ENCODE measurements at regions not wholly inside any gene's neighbourhood (a gene's known extent, or its start where the extent isn't known, plus 50 kb on each side); places are given as distances from the start of the nearest gene placed in this dataset.

DNA sequence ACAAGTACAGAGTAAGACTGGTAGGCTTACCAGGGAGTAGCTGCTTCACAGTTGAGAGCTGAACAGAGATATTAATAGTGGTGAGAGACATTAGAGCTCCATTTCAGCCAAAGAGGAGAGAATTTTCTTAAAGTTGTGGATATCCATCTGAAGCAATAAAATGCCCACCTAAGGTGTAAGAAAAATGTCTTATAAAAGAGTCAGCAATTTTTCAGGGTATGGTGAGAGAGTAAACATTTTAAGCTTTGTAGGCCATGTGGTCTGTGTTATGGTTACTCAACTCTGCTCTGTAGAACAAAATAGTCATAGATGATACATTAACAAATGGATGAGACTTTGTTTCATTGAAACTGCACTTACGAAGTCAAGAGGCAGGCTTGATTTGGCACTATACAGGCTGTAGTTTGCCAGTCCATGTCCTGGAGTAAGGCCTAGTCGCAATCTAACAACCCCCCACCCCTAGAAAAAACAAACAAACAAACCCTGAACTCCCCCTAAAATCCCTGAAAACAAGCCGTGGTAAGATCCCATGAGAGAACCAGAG, 945.4 kb upstream of the SEMA6A start:
- H3K9ac ChIP-seq (ENCODE audit: control insufficient read depth, insufficient read depth, low read length) = no peak overlapping the region
- no TSS peak for BruUV-seq (replicated peaks)
- H3K4me2 ChIP-seq (ENCODE audit: control insufficient read depth, insufficient read depth) = no peak overlapping the region
- TF ChIP-seq, protein P1, sequence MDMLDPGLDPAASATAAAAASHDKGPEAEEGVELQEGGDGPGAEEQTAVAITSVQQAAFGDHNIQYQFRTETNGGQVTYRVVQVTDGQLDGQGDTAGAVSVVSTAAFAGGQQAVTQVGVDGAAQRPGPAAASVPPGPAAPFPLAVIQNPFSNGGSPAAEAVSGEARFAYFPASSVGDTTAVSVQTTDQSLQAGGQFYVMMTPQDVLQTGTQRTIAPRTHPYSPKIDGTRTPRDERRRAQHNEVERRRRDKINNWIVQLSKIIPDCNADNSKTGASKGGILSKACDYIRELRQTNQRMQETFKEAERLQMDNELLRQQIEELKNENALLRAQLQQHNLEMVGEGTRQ (IDR thresholded peaks at IDR 0.05; ENCODE audit: borderline replicate concordance, low read depth, low read length) = no peak
- TF ChIP-seq WRNIP1 (IDR thresholded peaks at IDR 0.05; ENCODE audit: borderline replicate concordance, low read depth, low read length) = no peak
- H2AFZ ChIP-seq (ENCODE audit: control insufficient read depth, low read depth, low read length) = no peak overlapping the region
- 40% methylated on average over 3 of the region's 3 CpGs for WGBS (ENCODE audit: insufficient coverage, insufficient replicate concordance, low lambda C conversion rate, missing lambda C conversion rate)
- DNase-seq (ENCODE audit: low read depth, low spot score) (no peak), FAIRE-seq (no peak), ATAC-seq (no peak)
- ChIA-PET SMC1A (ENCODE audit: uncharacterized antibody, unreplicated experiment) (no interaction called here), CTCF (interaction anchor here (0.7 kb wide), 1 partner anchor 16 kb away, joined by 3 read pairs; no protein-coding TSS in a partner anchor), RAD21 (ENCODE audit: unreplicated experiment) (no interaction called here), POLR2A (no interaction called here)
- no peaks in the 10 kb centered on the region for H3K79me2 ChIP-seq (ENCODE audit: control insufficient read depth, insufficient read depth, low read length)
- H4K20me1 ChIP-seq (ENCODE audit: control insufficient read depth, insufficient read depth) = no peaks in the 10 kb centered on the region
- H3K4me1 ChIP-seq (ENCODE audit: control insufficient read depth, insufficient read depth, low read length) = no peaks in the 10 kb centered on the region
- no peaks in the 10 kb centered on the region for H3K9me3 ChIP-seq (replicated peaks; ENCODE audit: control insufficient read depth, insufficient read depth, low read length)
- intact Hi-C loops (cut with micrococcal nuclease; ENCODE audit: unreplicated experiment) (no loop called here), in situ Hi-C loops (cut with MboI) (no loop called here)
- H3K27ac ChIP-seq (ENCODE audit: control insufficient read depth, insufficient read depth) = no peak overlapping the region
- no peaks in the 10 kb centered on the region for H3K27me3 ChIP-seq (replicated peaks in 1 of 2; ENCODE audit: control insufficient read depth in 2 of 2, insufficient read depth in 2 of 2, low read length in 1 of 2)
- H3K36me3 ChIP-seq (ENCODE audit: control insufficient read depth in 2 of 2, insufficient read depth in 2 of 2, low read length in 1 of 2) = no peaks in the 10 kb centered on the region
- no peak overlapping the region for H3K4me3 ChIP-seq

DNA sequence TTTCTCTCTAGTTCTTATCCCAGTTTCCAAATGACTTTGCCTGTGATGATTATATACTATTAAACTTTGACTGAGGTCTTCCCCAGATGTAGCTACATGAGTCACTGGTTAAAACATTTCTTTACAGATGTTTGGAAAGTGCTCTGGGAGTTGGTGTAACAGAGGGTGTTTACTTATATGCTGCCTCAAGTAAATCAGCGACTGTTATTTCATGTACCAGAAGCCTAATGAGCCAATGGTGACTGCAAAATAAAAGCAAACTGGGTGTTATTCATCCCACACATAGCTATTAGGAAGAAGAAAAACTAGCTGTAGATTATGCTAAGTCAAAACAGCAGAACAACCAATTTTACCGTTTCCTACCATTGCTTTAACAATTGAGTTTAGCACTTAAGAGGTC, 929.7 kb upstream of the SEMA6A start:
- POLR2A ChIA-PET = no interaction called here
- Histone ChIP-seq H3K4me2 (ENCODE audit: control insufficient read depth, insufficient read depth) (no peak overlapping the region), H3K9ac (ENCODE audit: control insufficient read depth, insufficient read depth, low read length) (no peak overlapping the region), H3K79me2 (ENCODE audit: control insufficient read depth, insufficient read depth, low read length) (no peaks in the 10 kb centered on the region), H3K4me3 (no peak overlapping the region), H3K36me3 (ENCODE audit: control insufficient read depth in 2 of 2, insufficient read depth in 2 of 2, low read length in 1 of 2) (no peaks in the 10 kb centered on the region), H2AFZ (ENCODE audit: control insufficient read depth, low read depth, low read length) (no peak overlapping the region), H3K27me3 (replicated peaks in 1 of 2; ENCODE audit: control insufficient read depth in 2 of 2, insufficient read depth in 2 of 2, low read length in 1 of 2) (no peaks in the 10 kb centered on the region), H3K27ac (ENCODE audit: control insufficient read depth, insufficient read depth) (no peak overlapping the region), H3K4me1 (ENCODE audit: control insufficient read depth, insufficient read depth, low read length) (no peaks in the 10 kb centered on the region), H4K20me1 (ENCODE audit: control insufficient read depth, insufficient read depth) (no peaks in the 10 kb centered on the region), H3K9me3 (replicated peaks; ENCODE audit: control insufficient read depth, insufficient read depth, low read length) (no peaks in the 10 kb centered on the region)
- ATAC-seq (no peak), DNase-seq (ENCODE audit: low read depth, low spot score) (no peak), FAIRE-seq (no peak)
- intact Hi-C loops (cut with micrococcal nuclease; ENCODE audit: unreplicated experiment) = no loop called here
- RAD21 ChIA-PET (ENCODE audit: unreplicated experiment) = no interaction called here
- in situ Hi-C loops (cut with MboI) = no loop called here
- CTCF ChIA-PET = no interaction called here
- BruUV-seq (replicated peaks) = no TSS peak
- WGBS (ENCODE audit: insufficient coverage, insufficient replicate concordance, low lambda C conversion rate, missing lambda C conversion rate) = 25% methylated on average over 2 of the region's 2 CpGs
- SMC1A ChIA-PET (ENCODE audit: uncharacterized antibody, unreplicated experiment) = no interaction called here
- TF ChIP-seq STAT3 (IDR thresholded peaks at IDR 0.05; ENCODE audit: low read depth, low read length) (no peak), EZH2 (IDR thresholded peaks at IDR 0.05; ENCODE audit: borderline replicate concordance, control insufficient read depth, low read depth, low read length) (no peak), POLR2A (IDR thresholded peaks at IDR 0.05; ENCODE audit: low read depth, low read length) (no peak), IKZF1 (conservative IDR thresholded peaks at IDR 0.05) (no peak)
- TF ChIP-seq, protein P1 (IDR thresholded peaks at IDR 0.05; ENCODE audit: borderline replicate concordance, low read depth, low read length) = no peak
- TF ChIP-seq, protein P2, sequence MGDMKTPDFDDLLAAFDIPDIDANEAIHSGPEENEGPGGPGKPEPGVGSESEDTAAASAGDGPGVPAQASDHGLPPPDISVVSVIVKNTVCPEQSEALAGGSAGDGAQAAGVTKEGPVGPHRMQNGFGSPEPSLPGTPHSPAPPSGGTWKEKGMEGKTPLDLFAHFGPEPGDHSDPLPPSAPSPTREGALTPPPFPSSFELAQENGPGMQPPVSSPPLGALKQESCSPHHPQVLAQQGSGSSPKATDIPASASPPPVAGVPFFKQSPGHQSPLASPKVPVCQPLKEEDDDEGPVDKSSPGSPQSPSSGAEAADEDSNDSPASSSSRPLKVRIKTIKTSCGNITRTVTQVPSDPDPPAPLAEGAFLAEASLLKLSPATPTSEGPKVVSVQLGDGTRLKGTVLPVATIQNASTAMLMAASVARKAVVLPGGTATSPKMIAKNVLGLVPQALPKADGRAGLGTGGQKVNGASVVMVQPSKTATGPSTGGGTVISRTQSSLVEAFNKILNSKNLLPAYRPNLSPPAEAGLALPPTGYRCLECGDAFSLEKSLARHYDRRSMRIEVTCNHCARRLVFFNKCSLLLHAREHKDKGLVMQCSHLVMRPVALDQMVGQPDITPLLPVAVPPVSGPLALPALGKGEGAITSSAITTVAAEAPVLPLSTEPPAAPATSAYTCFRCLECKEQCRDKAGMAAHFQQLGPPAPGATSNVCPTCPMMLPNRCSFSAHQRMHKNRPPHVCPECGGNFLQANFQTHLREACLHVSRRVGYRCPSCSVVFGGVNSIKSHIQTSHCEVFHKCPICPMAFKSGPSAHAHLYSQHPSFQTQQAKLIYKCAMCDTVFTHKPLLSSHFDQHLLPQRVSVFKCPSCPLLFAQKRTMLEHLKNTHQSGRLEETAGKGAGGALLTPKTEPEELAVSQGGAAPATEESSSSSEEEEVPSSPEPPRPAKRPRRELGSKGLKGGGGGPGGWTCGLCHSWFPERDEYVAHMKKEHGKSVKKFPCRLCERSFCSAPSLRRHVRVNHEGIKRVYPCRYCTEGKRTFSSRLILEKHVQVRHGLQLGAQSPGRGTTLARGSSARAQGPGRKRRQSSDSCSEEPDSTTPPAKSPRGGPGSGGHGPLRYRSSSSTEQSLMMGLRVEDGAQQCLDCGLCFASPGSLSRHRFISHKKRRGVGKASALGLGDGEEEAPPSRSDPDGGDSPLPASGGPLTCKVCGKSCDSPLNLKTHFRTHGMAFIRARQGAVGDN (IDR thresholded peaks at IDR 0.05) = no peak
- TF ChIP-seq, protein P3, sequence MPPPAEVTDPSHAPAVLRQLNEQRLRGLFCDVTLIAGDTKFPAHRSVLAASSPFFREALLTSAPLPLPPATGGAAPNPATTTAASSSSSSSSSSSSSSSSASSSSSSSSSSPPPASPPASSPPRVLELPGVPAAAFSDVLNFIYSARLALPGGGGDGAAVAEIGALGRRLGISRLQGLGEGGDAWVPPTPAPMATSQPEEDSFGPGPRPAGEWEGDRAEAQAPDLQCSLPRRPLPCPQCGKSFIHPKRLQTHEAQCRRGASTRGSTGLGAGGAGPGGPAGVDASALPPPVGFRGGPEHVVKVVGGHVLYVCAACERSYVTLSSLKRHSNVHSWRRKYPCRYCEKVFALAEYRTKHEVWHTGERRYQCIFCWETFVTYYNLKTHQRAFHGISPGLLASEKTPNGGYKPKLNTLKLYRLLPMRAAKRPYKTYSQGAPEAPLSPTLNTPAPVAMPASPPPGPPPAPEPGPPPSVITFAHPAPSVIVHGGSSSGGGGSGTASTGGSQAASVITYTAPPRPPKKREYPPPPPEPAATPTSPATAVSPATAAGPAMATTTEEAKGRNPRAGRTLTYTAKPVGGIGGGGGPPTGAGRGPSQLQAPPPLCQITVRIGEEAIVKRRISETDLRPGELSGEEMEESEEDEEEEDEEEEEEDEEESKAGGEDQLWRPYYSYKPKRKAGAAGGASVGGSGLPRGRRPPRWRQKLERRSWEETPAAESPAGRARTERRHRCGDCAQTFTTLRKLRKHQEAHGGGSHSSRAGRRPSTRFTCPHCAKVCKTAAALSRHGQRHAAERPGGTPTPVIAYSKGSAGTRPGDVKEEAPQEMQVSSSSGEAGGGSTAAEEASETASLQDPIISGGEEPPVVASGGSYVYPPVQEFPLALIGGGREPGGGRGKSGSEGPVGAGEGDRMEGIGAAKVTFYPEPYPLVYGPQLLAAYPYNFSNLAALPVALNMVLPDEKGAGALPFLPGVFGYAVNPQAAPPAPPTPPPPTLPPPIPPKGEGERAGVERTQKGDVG (CRISPR knock-in tag; IDR thresholded peaks at IDR 0.05) = no peak

Measured in GM12878 (cell line).